Neuronal stem cell (in vitro differentiated cells): ENCODE measurements at regions not wholly inside any gene's neighbourhood (a gene's known extent, or its start where the extent isn't known, plus 50 kb on each side); places are given as distances from the start of the nearest gene placed in this dataset.
"Not testable (repeated sequence)": the region's sequence is repeated elsewhere in the genome, so short reads cannot be mapped to it uniquely, and the experiment has no call there.

ENCODE experiments used
- DNase-seq: peaks from one replicate; pipeline ENCODE4 v3.0.0-alpha.2; 2013; ENCODE audit warnings: low spot score
- H2AFZ ChIP-seq: one replicate; pipeline ENCODE4 v1.6.1; 2013; ENCODE audit warnings: mild to moderate bottlenecking, low read length, inconsistent platforms
- H2AK5ac ChIP-seq: 2 replicates; pipeline ENCODE4 v1.6.1; 2013; ENCODE audit warnings: low read depth, mild to moderate bottlenecking, inconsistent platforms, low read length, moderate library complexity, mixed read lengths
- H2BK120ac ChIP-seq: 2 replicates; pipeline ENCODE4 v1.6.1; 2013; ENCODE audit warnings: low read depth, mild to moderate bottlenecking, inconsistent platforms, low read length, moderate library complexity, mixed read lengths
- H2BK12ac ChIP-seq: one replicate; pipeline ENCODE4 v1.6.1; 2013; ENCODE audit warnings: low read length, inconsistent platforms
- H2BK15ac ChIP-seq: 2 replicates; pipeline ENCODE4 v1.6.1; 2013; ENCODE audit warnings: mild to moderate bottlenecking, low read length, inconsistent platforms, mixed read lengths
- H2BK5ac ChIP-seq: one replicate; pipeline ENCODE4 v1.6.1; 2013; ENCODE audit warnings: inconsistent platforms, mild to moderate bottlenecking, low read length, moderate library complexity
- H3K14ac ChIP-seq: one replicate; pipeline ENCODE4 v1.6.1; 2013; ENCODE audit warnings: low read length, inconsistent platforms
- H3K18ac ChIP-seq: 2 replicates; pipeline ENCODE4 v1.6.1; 2013; ENCODE audit warnings: low read length, inconsistent platforms
- H3K23ac ChIP-seq: 2 replicates; pipeline ENCODE4 v1.6.1; 2013; ENCODE audit warnings: low read depth, mild to moderate bottlenecking, mixed read lengths, low read length, inconsistent platforms; ENCODE audit not compliant: poor library complexity
- H3K27ac ChIP-seq: replicated peaks from 3 replicates; pipeline ENCODE4 v1.5.1; 2013; ENCODE audit warnings: low read length, inconsistent platforms
- H3K27me3 ChIP-seq, 3 experiments: 2 replicates each; pipeline ENCODE4 v1.6.1; 2013; ENCODE audit warnings: low read length in 3 of 3, mild to moderate bottlenecking in 2 of 3, inconsistent platforms in 1 of 3, low read depth in 1 of 3, mixed read lengths in 1 of 3, moderate library complexity in 1 of 3; ENCODE audit not compliant: control insufficient read depth in 3 of 3, insufficient read depth in 3 of 3
- H3K36me3 ChIP-seq, 2 donors: replicated peaks in 1 of 2; 2 replicates each; pipeline ENCODE4 v1.6.1; 2013; ENCODE audit warnings: low read length in 2 of 2; ENCODE audit not compliant: control insufficient read depth in 2 of 2, insufficient read depth in 2 of 2
- H3K4ac ChIP-seq: 2 replicates; pipeline ENCODE4 v1.6.1; 2013; ENCODE audit warnings: inconsistent platforms, mild to moderate bottlenecking, low read length, moderate library complexity
- H3K4me1 ChIP-seq, 2 donors: 1 replicate in 1 of 2; 2 replicates in 1 of 2; pipeline ENCODE4 v1.6.1; 2013; ENCODE audit warnings: low read length in 2 of 2, low read depth in 1 of 2; ENCODE audit not compliant: control insufficient read depth in 2 of 2, insufficient read depth in 1 of 2
- H3K4me2 ChIP-seq: one replicate; pipeline ENCODE4 v1.6.1; 2013; ENCODE audit warnings: mild to moderate bottlenecking, low read length, inconsistent platforms; ENCODE audit not compliant: insufficient read depth, poor library complexity, severe bottlenecking
- H3K4me3 ChIP-seq, 2 donors: 2 replicates each; pipeline ENCODE4 v1.5.1; 2013; ENCODE audit warnings: low read length in 2 of 2, mild to moderate bottlenecking in 2 of 2, inconsistent platforms in 1 of 2, moderate library complexity in 1 of 2
- H3K79me1 ChIP-seq: one replicate; pipeline ENCODE4 v1.6.1; 2013; ENCODE audit warnings: low read depth, mild to moderate bottlenecking, inconsistent platforms, low read length, moderate library complexity
- H3K9ac ChIP-seq: one replicate; pipeline ENCODE4 v1.6.1; 2013; ENCODE audit warnings: mild to moderate bottlenecking, low read depth, low read length, inconsistent platforms; ENCODE audit not compliant: poor library complexity
- H3K9me3 ChIP-seq, 2 donors: replicated peaks in 1 of 2; 2 replicates each; pipeline versions ENCODE3 to v1.6.1; 2013; ENCODE audit warnings: low read length in 2 of 2, mild to moderate bottlenecking in 2 of 2, inconsistent platforms in 1 of 2, low read depth in 1 of 2, mixed read lengths in 1 of 2, moderate library complexity in 1 of 2; ENCODE audit not compliant: control insufficient read depth in 2 of 2, insufficient read depth in 1 of 2
- H4K8ac ChIP-seq: one replicate; pipeline ENCODE4 v1.6.1; 2013; ENCODE audit warnings: low read depth, mild to moderate bottlenecking, inconsistent platforms, low read length, moderate library complexity
- H4K91ac ChIP-seq: one replicate; pipeline ENCODE4 v1.6.1; 2013; ENCODE audit warnings: low read length, low read depth, mild to moderate bottlenecking, inconsistent platforms; ENCODE audit not compliant: poor library complexity
- WGBS, 2 donors: extraction: QIAGEN DNeasy Blood & Tissue Kit; methylation state at CpG; one replicate each; pipeline ENCODE4 v1.1.7; 2013; ENCODE audit warnings: missing lambda C conversion rate in 2 of 2, mixed read lengths in 1 of 2; ENCODE audit not compliant: insufficient read length in 2 of 2, insufficient replicate concordance in 1 of 2; ENCODE audit errors: extremely low coverage in 2 of 2; 5-methylcytosine and 5-hydroxymethylcytosine counted together

DNA sequence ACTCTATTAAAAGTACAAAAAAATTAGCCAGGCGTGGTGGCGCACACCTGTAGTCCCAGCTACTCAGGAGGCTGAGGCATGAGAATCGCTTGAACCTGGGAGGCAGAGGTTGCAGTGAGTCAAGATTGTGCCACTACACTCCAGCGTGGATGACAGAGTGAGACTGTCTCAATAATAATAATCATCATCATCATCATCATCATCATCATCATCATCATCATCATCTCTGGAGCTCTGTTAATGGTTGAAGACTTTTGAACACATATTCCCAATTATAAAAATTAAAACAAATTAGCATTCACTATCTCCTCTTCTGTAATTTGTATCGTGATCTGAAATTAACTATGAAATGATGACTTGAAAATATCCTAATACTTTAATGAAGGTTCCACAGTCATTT is 327.8 kb upstream of the TANK start:
- not testable (repeated sequence) for H3K79me1 ChIP-seq, H4K91ac ChIP-seq, H3K36me3 ChIP-seq, H3K4ac ChIP-seq, H3K4me1 ChIP-seq, DNase-seq, H3K9ac ChIP-seq, H3K4me2 ChIP-seq, H3K23ac ChIP-seq, H4K8ac ChIP-seq, H3K4me3 ChIP-seq, H3K14ac ChIP-seq, H2AFZ ChIP-seq, H3K27ac ChIP-seq, H2BK12ac ChIP-seq, H2BK5ac ChIP-seq, H2BK15ac ChIP-seq, H2AK5ac ChIP-seq, H2BK120ac ChIP-seq, H3K27me3 ChIP-seq, H3K18ac ChIP-seq
- peaks cover 0 to 14% of the 10 kb centered on the region in 2 donors for H3K9me3 ChIP-seq
- WGBS, 2 donors, result no CpG with 5 or more reads among the region's 5 CpGs

DNA sequence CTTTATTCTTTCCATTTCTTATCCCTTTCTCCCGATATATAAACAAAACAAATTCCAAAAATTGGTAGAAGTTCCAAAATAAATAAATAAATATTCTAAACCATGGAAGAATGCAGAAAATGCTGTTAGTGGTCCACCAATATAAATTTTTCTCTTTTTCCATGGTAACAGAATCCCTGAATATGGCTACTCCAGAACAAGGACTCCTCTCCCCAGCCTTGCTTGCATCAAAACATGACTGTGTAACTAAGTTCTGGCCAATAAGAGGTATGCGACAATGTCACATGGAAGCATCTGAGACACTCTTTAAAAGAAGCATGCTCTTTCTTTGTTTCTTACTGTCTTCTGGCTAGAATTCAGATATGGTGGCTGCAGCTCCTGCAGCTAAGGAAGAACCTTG is 325.1 kb upstream of the TANK start:
- H3K27ac ChIP-seq, result no peak overlapping the region
- 100% methylated on average over 1 of the region's 2 CpGs; no CpG with 5 or more reads in 1 of the 2 donors for WGBS, 2 donors

DNA sequence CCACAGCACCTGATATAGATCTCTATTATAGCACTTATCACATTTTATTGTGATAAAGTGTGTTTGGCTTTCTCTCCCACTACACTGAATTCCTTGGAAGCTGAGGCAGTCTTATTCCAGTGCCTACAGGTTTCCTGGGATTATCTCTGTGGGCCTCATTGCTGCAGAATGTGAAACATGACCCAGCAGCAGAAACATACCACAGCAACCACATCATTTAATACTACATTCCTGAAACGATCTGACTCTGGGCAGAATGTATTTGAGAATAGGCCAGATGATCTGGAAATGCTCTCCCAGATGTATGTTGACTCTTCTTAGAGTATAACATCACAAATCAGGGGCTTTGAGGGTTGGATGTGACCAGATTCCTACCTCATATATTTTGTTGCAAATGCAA is 323.5 kb upstream of the TANK start:
- H3K14ac ChIP-seq, result no peak overlapping the region
- no peak overlapping the region for H2AFZ ChIP-seq
- no peaks in the 10 kb centered on the region for H3K27me3 ChIP-seq
- no peak overlapping the region for H3K23ac ChIP-seq
- no peak overlapping the region for H3K27ac ChIP-seq
- H3K4me3 ChIP-seq, result no peak overlapping the region
- H2BK5ac ChIP-seq, result no peak overlapping the region
- H3K4me1 ChIP-seq, result peaks cover 3 to 12% of the 10 kb centered on the region in 2 donors
- no peak overlapping the region for H3K9ac ChIP-seq
- no peak overlapping the region for H2BK15ac ChIP-seq
- WGBS, 2 donors, result no CpG with 5 or more reads among the region's 1 CpG
- no peak overlapping the region for H3K4ac ChIP-seq
- H2BK12ac ChIP-seq, result no peak overlapping the region
- H3K9me3 ChIP-seq, result peaks cover 0 to 11% of the 10 kb centered on the region in 2 donors
- no peak overlapping the region for H4K8ac ChIP-seq
- H2AK5ac ChIP-seq, result no peak overlapping the region
- no peak overlapping the region for H2BK120ac ChIP-seq
- no peaks in the 10 kb centered on the region for H3K79me1 ChIP-seq
- H4K91ac ChIP-seq, result no peak overlapping the region
- H3K18ac ChIP-seq, result no peak overlapping the region
- H3K36me3 ChIP-seq, result no peaks in the 10 kb centered on the region
- H3K4me2 ChIP-seq, result no peak overlapping the region
- DNase-seq, result no peak

More for the DNA sequence above, 325.1 kb upstream of the TANK start:
- Histone ChIP-seq H3K18ac (no peak overlapping the region), H4K8ac (no peak overlapping the region), H3K9me3 (peaks cover 0 to 4% of the 10 kb centered on the region in 2 donors), H2AFZ (no peak overlapping the region), H3K79me1 (no peaks in the 10 kb centered on the region), H2BK12ac (no peak overlapping the region), H3K4ac (no peak overlapping the region), H3K4me3 (no peak overlapping the region), H2AK5ac (no peak overlapping the region), H3K27me3 (no peaks in the 10 kb centered on the region), H3K4me2 (no peak overlapping the region), H3K9ac (no peak overlapping the region), H2BK120ac (no peak overlapping the region), H2BK15ac (no peak overlapping the region), H2BK5ac (no peak overlapping the region), H3K14ac (no peak overlapping the region), H4K91ac (no peak overlapping the region), H3K36me3 (no peaks in the 10 kb centered on the region), H3K4me1 (peaks cover 3 to 12% of the 10 kb centered on the region in 2 donors), H3K23ac (no peak overlapping the region)
- DNase-seq, result no peak

DNA sequence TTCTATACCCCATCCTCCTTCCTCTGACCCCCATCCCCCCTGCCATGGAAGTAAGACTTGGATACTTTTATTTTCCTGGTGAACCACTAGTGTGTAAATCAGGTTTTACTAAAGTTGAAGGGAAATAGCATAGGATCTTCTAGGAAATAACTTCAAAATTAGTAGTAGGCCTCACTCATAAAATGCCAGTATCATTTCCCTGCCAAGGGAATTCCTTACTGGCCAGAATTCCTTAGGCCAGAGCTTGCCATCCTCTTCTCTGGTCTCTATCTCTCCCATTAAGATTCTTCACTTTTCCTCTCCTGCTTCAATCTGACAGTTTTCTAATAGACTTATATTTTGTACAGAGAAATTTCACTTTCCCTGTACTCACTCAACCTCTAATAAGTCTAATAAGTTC is 322.8 kb upstream of the TANK start:
- no peak overlapping the region for H2BK120ac ChIP-seq
- H2AFZ ChIP-seq, result no peak overlapping the region
- H2BK15ac ChIP-seq, result no peak overlapping the region
- H2AK5ac ChIP-seq, result no peak overlapping the region
- no peak overlapping the region for H3K4me3 ChIP-seq
- H3K4me2 ChIP-seq, result no peak overlapping the region
- H3K23ac ChIP-seq, result no peak overlapping the region
- H4K8ac ChIP-seq, result no peak overlapping the region
- H3K4ac ChIP-seq, result no peak overlapping the region
- H3K27me3 ChIP-seq, result no peaks in the 10 kb centered on the region
- H3K79me1 ChIP-seq, result no peaks in the 10 kb centered on the region
- H2BK12ac ChIP-seq, result no peak overlapping the region
- peaks cover 3 to 12% of the 10 kb centered on the region in 2 donors for H3K4me1 ChIP-seq
- DNase-seq, result no peak
- H3K18ac ChIP-seq, result no peak overlapping the region
- no peak overlapping the region for H3K9ac ChIP-seq
- H3K9me3 ChIP-seq, result peaks cover 0 to 11% of the 10 kb centered on the region in 2 donors
- H3K36me3 ChIP-seq, result no peaks in the 10 kb centered on the region
- no peak overlapping the region for H4K91ac ChIP-seq
- H2BK5ac ChIP-seq, result no peak overlapping the region
- no peak overlapping the region for H3K27ac ChIP-seq
- no peak overlapping the region for H3K14ac ChIP-seq
